ENCODE measurements at regions not wholly inside any gene's neighbourhood (a gene's known extent, or its start where the extent isn't known, plus 50 kb on each side); places are given as distances from the start of the nearest gene placed in this dataset.

- TF ChIP-seq ZNF639 (CRISPR knock-in tag; conservative IDR thresholded peaks at IDR 0.05 in 1 of 2, IDR thresholded peaks at IDR 0.05 in 1 of 2) (no peak), SMARCB1 (IDR thresholded peaks at IDR 0.05; ENCODE audit: insufficient read length, low read depth) (no peak), CEBPB (tag; IDR thresholded peaks at IDR 0.05) (peak; percentile 76), ZNF316 (IDR thresholded peaks at IDR 0.05) (peak; percentile 69), FOSL1 (tag; conservative IDR thresholded peaks at IDR 0.05) (0 out of 2 replicates have a peak, but pooled peaks have one; percentile 18), PKNOX1 (IDR thresholded peaks at IDR 0.05) (peak; percentile 66), TCF3 (CRISPR knock-in tag; IDR thresholded peaks at IDR 0.05) (no peak), MGA (IDR thresholded peaks at IDR 0.05) (no peak), KLF6 (CRISPR knock-in tag; IDR thresholded peaks at IDR 0.05; ENCODE audit: borderline replicate concordance) (no peak), CHCHD3 (CRISPR knock-in tag; IDR thresholded peaks at IDR 0.05) (no peak), ZNF449 (CRISPR knock-in tag; IDR thresholded peaks at IDR 0.05) (no peak)
Measured at GRCh38 chr14:34368115-34368970, 93.7 kb downstream of the SPTSSA start (continued).

All from K562 (cell line).